ENCODE measurements at regions not wholly inside any gene's neighbourhood (a gene's known extent, or its start where the extent isn't known, plus 50 kb on each side); places are given as distances from the start of the nearest gene placed in this dataset.

- TF ChIP-seq CTCF (IDR thresholded peaks at IDR 0.05; ENCODE audit: insufficient read depth, low read length, poor library complexity, severe bottlenecking) (no peak), EZH2phosphoT487 (conservative IDR thresholded peaks at IDR 0.05; ENCODE audit: low read length) (no peak)
Observed at GRCh38 chr13:87778128-87778527, 107.0 kb downstream of the SLITRK5 start.
